Endothelial cell of umbilical vein (primary cell): ENCODE measurements at regions not wholly inside any gene's neighbourhood (a gene's known extent, or its start where the extent isn't known, plus 50 kb on each side); places are given as distances from the start of the nearest gene placed in this dataset.

ENCODE experiments used
- EZH2 ChIP-seq: IDR thresholded peaks from 2 replicates; pipeline ENCODE4 v1.6.1; 2012; ENCODE audit warnings: borderline replicate concordance, low read depth, mild to moderate bottlenecking, moderate library complexity, low read length, inconsistent platforms; ENCODE audit not compliant: severe bottlenecking
- FOS ChIP-seq: IDR thresholded peaks from 2 replicates; pipeline ENCODE4 v1.6.1; 2011; ENCODE audit warnings: mild to moderate bottlenecking, low read length, moderate library complexity, borderline replicate concordance; ENCODE audit not compliant: insufficient read depth
- GATA2 ChIP-seq: IDR thresholded peaks from 2 replicates; pipeline ENCODE4 v1.7.0; 2011; ENCODE audit warnings: low read depth, mild to moderate bottlenecking, moderate library complexity, mixed read lengths, low read length; ENCODE audit not compliant: insufficient read length, insufficient read depth
- JUN ChIP-seq: IDR thresholded peaks from 2 replicates; pipeline ENCODE4 v1.6.1; 2011; ENCODE audit warnings: borderline replicate concordance, low read depth; ENCODE audit not compliant: insufficient read length, insufficient read depth
- MAX ChIP-seq: IDR thresholded peaks from 2 replicates; pipeline ENCODE4 v1.6.1; 2011; ENCODE audit not compliant: insufficient read depth, insufficient read length
- MYC ChIP-seq: IDR thresholded peaks from one replicate; pipeline ENCODE4 v1.6.1; 2011; ENCODE audit warnings: mild to moderate bottlenecking, low read depth, low read length
- POLR2A ChIP-seq: IDR thresholded peaks from 2 replicates; pipeline ENCODE4 v1.6.1; 2012; ENCODE audit warnings: low read depth, mild to moderate bottlenecking, control low read depth, low read length
- POLR2AphosphoS5 ChIP-seq: IDR thresholded peaks from 2 replicates; pipeline ENCODE4 v1.6.1; 2012; ENCODE audit warnings: low read depth, mild to moderate bottlenecking, control low read depth, low read length, moderate library complexity; ENCODE audit not compliant: insufficient read depth
- TF ChIP-seq, protein P1 (sequence below), 2 donors: IDR thresholded peaks; 1 replicate in 1 of 2; 2 replicates in 1 of 2; pipeline ENCODE4 v1.5.1; 2011; ENCODE audit warnings: low read length in 2 of 2, mild to moderate bottlenecking in 2 of 2, moderate library complexity in 2 of 2, control low read depth in 1 of 2, inconsistent platforms in 1 of 2, low read depth in 1 of 2; ENCODE audit not compliant: insufficient read depth in 1 of 2; ENCODE audit errors: extremely low read depth in 1 of 2

DNA sequence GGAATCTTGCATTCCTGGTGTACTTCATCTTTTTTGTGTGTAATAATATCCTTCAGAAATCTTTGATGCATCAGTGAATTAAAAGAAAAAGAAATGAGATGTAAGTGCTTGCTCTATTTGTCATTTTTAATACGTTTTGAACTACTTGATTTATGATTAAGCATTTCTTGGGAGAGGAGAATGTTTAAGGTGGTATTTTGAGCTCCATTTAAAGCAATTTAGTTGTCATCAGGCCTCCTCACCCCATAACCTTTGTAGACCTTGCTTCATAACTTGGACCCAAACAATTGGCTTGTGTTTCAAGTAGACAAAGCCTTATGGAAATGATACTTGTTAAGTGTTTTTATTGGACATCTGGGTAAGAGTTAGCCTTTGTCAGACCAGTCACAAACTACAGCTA, 87.1 kb upstream of the VEPH1 start:
- TF ChIP-seq, protein P1, sequence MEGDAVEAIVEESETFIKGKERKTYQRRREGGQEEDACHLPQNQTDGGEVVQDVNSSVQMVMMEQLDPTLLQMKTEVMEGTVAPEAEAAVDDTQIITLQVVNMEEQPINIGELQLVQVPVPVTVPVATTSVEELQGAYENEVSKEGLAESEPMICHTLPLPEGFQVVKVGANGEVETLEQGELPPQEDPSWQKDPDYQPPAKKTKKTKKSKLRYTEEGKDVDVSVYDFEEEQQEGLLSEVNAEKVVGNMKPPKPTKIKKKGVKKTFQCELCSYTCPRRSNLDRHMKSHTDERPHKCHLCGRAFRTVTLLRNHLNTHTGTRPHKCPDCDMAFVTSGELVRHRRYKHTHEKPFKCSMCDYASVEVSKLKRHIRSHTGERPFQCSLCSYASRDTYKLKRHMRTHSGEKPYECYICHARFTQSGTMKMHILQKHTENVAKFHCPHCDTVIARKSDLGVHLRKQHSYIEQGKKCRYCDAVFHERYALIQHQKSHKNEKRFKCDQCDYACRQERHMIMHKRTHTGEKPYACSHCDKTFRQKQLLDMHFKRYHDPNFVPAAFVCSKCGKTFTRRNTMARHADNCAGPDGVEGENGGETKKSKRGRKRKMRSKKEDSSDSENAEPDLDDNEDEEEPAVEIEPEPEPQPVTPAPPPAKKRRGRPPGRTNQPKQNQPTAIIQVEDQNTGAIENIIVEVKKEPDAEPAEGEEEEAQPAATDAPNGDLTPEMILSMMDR (IDR thresholded peaks at IDR 0.05; ENCODE audit: extremely low read depth in 1 of 2, insufficient read depth in 1 of 2, low read depth in 1 of 2, low read length in 2 of 2) = no peak
- no peak for TF ChIP-seq POLR2A
- no peak for TF ChIP-seq MYC
- no peak for TF ChIP-seq MAX
- no peak for TF ChIP-seq POLR2AphosphoS5
- no peak for TF ChIP-seq EZH2
- no peak for TF ChIP-seq JUN
- no peak for TF ChIP-seq FOS
- no peak for TF ChIP-seq GATA2
